K562 (cell line): ENCODE measurements at regions not wholly inside any gene's neighbourhood (a gene's known extent, or its start where the extent isn't known, plus 50 kb on each side); places are given as distances from the start of the nearest gene placed in this dataset.

ENCODE experiments used
- ATAC-seq: fragments of 200-7000 bp; cut with Tn5 transposase; 3 replicates; pipeline ENCODE4 v1.9.1; 2020; ENCODE audit warnings: moderate library complexity
- BruUV-seq: library from RNA; stranded (reverse); fragments of 400-500 nt; replicated peaks from 2 replicates; lab custom pipeline; 2021; lab: Mats Ljungman, UMichigan
- CTCF ChIA-PET: fragments of 300-600 bp; formaldehyde crosslinking; extraction: SDS; loops from one replicate; lab custom pipeline; 2021; ENCODE audit warnings: low intra/inter-chr PET ratio; lab: Yijun Ruan, JAX
- POLR2A ChIA-PET: fragments of 300-600, 350-650 bp; sonication (Branson Sonifier 250); formaldehyde crosslinking; extraction: SDS; loops from one replicate; lab custom pipeline; 2021; ENCODE audit warnings: antibody characterized with exemption, inconsistent platforms; lab: Yijun Ruan, JAX
- DNase-seq, 4 experiments: peaks; one replicate each; pipeline versions ENCODE4 v3.0.0 to v3.0.0-alpha.2; 2011 to 2018; ENCODE audit warnings: low spot score in 3 of 4, mixed read lengths in 3 of 4; ENCODE audit errors: extremely low read depth in 1 of 4
- FAIRE-seq: peaks from 2 replicates; lab custom pipeline; 2011; peaks lifted over from hg19 to GRCh38; lab: Jason Lieb, UNC
- H2AFZ ChIP-seq: 2 replicates; pipeline ENCODE4 v1.6.0; 2011; ENCODE audit warnings: low read depth, low read length, control low read depth, inconsistent platforms
- H3K27ac ChIP-seq: fragments of 200-600 bp; 3 replicates; pipeline ENCODE4 v1.8.0; 2011; ENCODE audit warnings: low read depth, mild to moderate bottlenecking, control low read depth, inconsistent platforms, low read length, moderate library complexity, mixed read lengths; ENCODE audit errors: extremely low read depth
- H3K27me3 ChIP-seq, 2 experiments: fragments of 300-600 bp in 1 of 2; 2 replicates in 1 of 2; 3 replicates in 1 of 2; pipeline versions ENCODE4 v1.6.0 to v1.8.0; 2011; ENCODE audit warnings: inconsistent platforms in 2 of 2, low read length in 2 of 2, mild to moderate bottlenecking in 1 of 2, mixed read lengths in 1 of 2, moderate library complexity in 1 of 2; ENCODE audit not compliant: control insufficient read depth in 2 of 2, insufficient read depth in 2 of 2
- H3K36me3 ChIP-seq: fragments of 300-600 bp; 3 replicates; pipeline ENCODE4 v1.8.0; 2011; ENCODE audit warnings: mild to moderate bottlenecking, low read length, inconsistent platforms; ENCODE audit not compliant: control insufficient read depth, insufficient read depth
- H3K4me1 ChIP-seq, 2 experiments: fragments of 200-600 bp in 1 of 2; replicated peaks in 1 of 2; 2 replicates in 1 of 2; 3 replicates in 1 of 2; pipeline versions ENCODE4 v1.5.1 to v1.8.0; 2011; ENCODE audit warnings: inconsistent platforms in 2 of 2, low read length in 2 of 2, mild to moderate bottlenecking in 1 of 2, mixed read lengths in 1 of 2, moderate library complexity in 1 of 2; ENCODE audit not compliant: control insufficient read depth in 2 of 2, insufficient read depth in 2 of 2
- H3K4me2 ChIP-seq: 2 replicates; pipeline ENCODE4 v1.6.1; 2011; ENCODE audit warnings: low read length, control low read depth, inconsistent platforms, mixed read lengths; ENCODE audit not compliant: insufficient read depth
- H3K4me3 ChIP-seq: fragments of 200-600 bp; sonication (generic), shearing (Covaris generic); 2 replicates; pipeline ENCODE4 v1.5.1; 2016; ENCODE audit warnings: control low read depth, inconsistent platforms
- H3K79me2 ChIP-seq: fragments of 200-600 bp; 3 replicates; pipeline ENCODE4 v1.8.0; 2011; ENCODE audit warnings: low read length, inconsistent platforms; ENCODE audit not compliant: control insufficient read depth, insufficient read depth
- H3K9ac ChIP-seq, 2 experiments: 2 replicates each; pipeline versions ENCODE4 v1.6.0 to v1.6.1; 2011; ENCODE audit warnings: low read depth in 2 of 2, low read length in 2 of 2, control low read depth in 1 of 2, inconsistent platforms in 1 of 2, mild to moderate bottlenecking in 1 of 2, mixed read lengths in 1 of 2; ENCODE audit not compliant: insufficient read depth in 1 of 2
- H3K9me1 ChIP-seq: one replicate; pipeline ENCODE4 v1.6.0; 2011; ENCODE audit warnings: inconsistent platforms, mild to moderate bottlenecking, low read length, moderate library complexity; ENCODE audit not compliant: control insufficient read depth, insufficient read depth
- H3K9me3 ChIP-seq: replicated peaks from 2 replicates; pipeline ENCODE4 v1.5.1; 2011; ENCODE audit warnings: low read depth, low read length, inconsistent platforms; ENCODE audit not compliant: control insufficient read depth, insufficient read depth
- H4K20me1 ChIP-seq: replicated peaks from 2 replicates; pipeline ENCODE4 v1.6.1; 2011; ENCODE audit warnings: low read length, inconsistent platforms, mixed read lengths; ENCODE audit not compliant: control insufficient read depth, insufficient read depth
- ASH1L ChIP-seq: fragments of 450-650 bp; IDR thresholded peaks from 2 replicates; pipeline ENCODE4 v1.6.1; 2018; ENCODE audit warnings: borderline replicate concordance, mild to moderate bottlenecking, low read depth; ENCODE audit not compliant: partially characterized antibody
- CREB3 ChIP-seq: fragments of 450-650 bp; conservative IDR thresholded peaks from 2 replicates; pipeline ENCODE4 v1.6.1; 2016; ENCODE audit warnings: missing genetic modification characterization, low read depth, mild to moderate bottlenecking, missing compliant biosample characterization, moderate library complexity
- E2F5 ChIP-seq: sonication (generic); formaldehyde crosslinking; IDR thresholded peaks from 2 replicates; pipeline ENCODE4 v1.8.0; 2022; ENCODE audit warnings: mild to moderate bottlenecking, missing genetic modification reagents
- FOXJ2 ChIP-seq: fragments of 200-800 bp; sonication (Bioruptor generic); IDR thresholded peaks from 2 replicates; pipeline ENCODE4 v1.6.1; 2016; ENCODE audit warnings: missing genetic modification characterization, missing compliant biosample characterization
- FOXP1 ChIP-seq: sonication (generic); formaldehyde crosslinking; IDR thresholded peaks from 2 replicates; pipeline ENCODE4 v1.8.0; 2022; ENCODE audit warnings: mild to moderate bottlenecking, missing genetic modification reagents
- GTF2E2 ChIP-seq: fragments of 200-800 bp; sonication (Bioruptor generic); IDR thresholded peaks from 2 replicates; pipeline ENCODE4 v1.6.1; 2016; ENCODE audit warnings: missing genetic modification characterization, missing compliant biosample characterization
- MTA2 ChIP-seq: fragments of 450-650 bp; IDR thresholded peaks from 2 replicates; pipeline ENCODE4 v1.6.1; 2016; ENCODE audit warnings: low read depth
- THRAP3 ChIP-seq: fragments of 450-650 bp; IDR thresholded peaks from 2 replicates; pipeline ENCODE4 v1.6.1; 2016; ENCODE audit warnings: mild to moderate bottlenecking, inconsistent platforms, borderline replicate concordance
- U2AF1 ChIP-seq: fragments of 200-400 bp; formaldehyde crosslinking; optimal IDR thresholded peaks from 2 replicates; pipeline ENCODE3; 2017; ENCODE audit warnings: mild to moderate bottlenecking, low read depth, low read length, moderate library complexity
- ZNF324 ChIP-seq: fragments of 250-450 bp; sonication (Bioruptor Pico); IDR thresholded peaks from 2 replicates; pipeline ENCODE4 v1.4.0; 2020; ENCODE audit warnings: mild to moderate bottlenecking
- WGBS: fragments of 100-300 bp; shearing (Covaris generic); methylation state at CpG from one replicate; pipeline ENCODE4 v1.1.6; 2016; ENCODE audit warnings: low coverage, mixed read lengths; ENCODE audit not compliant: insufficient coverage; ENCODE audit errors: missing lambda C conversion rate; 5-methylcytosine and 5-hydroxymethylcytosine counted together
- in situ Hi-C: fragments of 300-500 bp; cut with MboI; formaldehyde crosslinking; loops from 4 replicates; pipeline ENCODE4 v1.15.0; 2018; ENCODE audit warnings: inconsistent platforms, mixed read lengths
- intact Hi-C: fragments of 100-400 bp; cut with micrococcal nuclease; formaldehyde crosslinking; loops from 2 replicates; pipeline ENCODE4 v1.14.2; 2022

GRCh38 chr21:39007532-39007931, 175.7 kb downstream of the PSMG1 start:
- in situ Hi-C loops (no loop called here), intact Hi-C loops (no loop called here)
- no peaks in the 10 kb centered on the region for H3K9me1 ChIP-seq
- no peaks in the 10 kb centered on the region for H3K79me2 ChIP-seq
- no peak overlapping the region for H3K9ac ChIP-seq
- FAIRE-seq = no peak
- H3K36me3 ChIP-seq = no peaks in the 10 kb centered on the region
- H3K27ac ChIP-seq = no peak overlapping the region
- 0% methylated on average over 7 of the region's 8 CpGs for WGBS
- peaks cover 28 to 70% of the 10 kb centered on the region in 2 experiments for H3K27me3 ChIP-seq
- CTCF ChIA-PET = no interaction called here
- no peak overlapping the region for H3K4me2 ChIP-seq
- POLR2A ChIA-PET = interaction anchor here (0.6 kb wide), 1 partner anchor 87 kb away, joined by 4 read pairs; no protein-coding TSS in a partner anchor
- no peak overlapping the region for H2AFZ ChIP-seq
- TF ChIP-seq ASH1L (no peak), FOXP1 (CRISPR knock-in tag) (no peak), E2F5 (no peak), ZNF324 (CRISPR knock-in tag) (no peak), MTA2 (no peak), U2AF1 (no peak), THRAP3 (no peak), CREB3 (no peak), GTF2E2 (no peak), FOXJ2 (tag) (no peak)
- no peaks in the 10 kb centered on the region; the same call in none of the 2 replicates for H4K20me1 ChIP-seq
- ATAC-seq = no peak
- peaks cover 2 to 13% of the 10 kb centered on the region in 2 experiments; a peak in 3 of 5 replicates for H3K4me1 ChIP-seq
- DNase-seq = no peak
- H3K4me3 ChIP-seq = no peak overlapping the region
- BruUV-seq = no TSS peak
- H3K9me3 ChIP-seq = no peaks in the 10 kb centered on the region
